A549 (cell line): ENCODE measurements at regions not wholly inside any gene's neighbourhood (a gene's known extent, or its start where the extent isn't known, plus 50 kb on each side); places are given as distances from the start of the nearest gene placed in this dataset.

Experiments used
- ATAC-seq, 2 experiments: fragments of 200-7000 bp in 1 of 2; fragments of >200 bp in 1 of 2; cut with Nextera tagmentation in 1 of 2; cut with Tn5 transposase in 1 of 2; 3 replicates each; pipeline versions ENCODE4 v1.8.0 to v1.9.1; 2018 to 2020; ENCODE audit warnings: mild to moderate bottlenecking in 1 of 2, moderate library complexity in 1 of 2
- CTCF ChIA-PET: fragments of 300-600 bp; sonication (Branson Sonifier 250); formaldehyde crosslinking; extraction: SDS; loops from one replicate; lab custom pipeline; 2021; ENCODE audit warnings: antibody characterized with exemption, inconsistent platforms; lab: Yijun Ruan, JAX
- POLR2A ChIA-PET: fragments of 350-600 bp; formaldehyde crosslinking; extraction: SDS; loops from one replicate; lab custom pipeline; 2021; ENCODE audit warnings: antibody characterized with exemption, inconsistent platforms; lab: Yijun Ruan, JAX
- DNase-seq, 2 experiments: peaks; one replicate each; pipeline versions ENCODE4 v3.0.0 to v3.0.0-alpha.2; 2011 to 2016; ENCODE audit warnings: low read depth in 1 of 2, low spot score in 1 of 2
- FAIRE-seq: peaks from 2 replicates; lab custom pipeline; 2011; peaks lifted over from hg19 to GRCh38; lab: Jason Lieb, UNC
- H3K27ac ChIP-seq, 2 experiments: fragments of >200 bp; sonication (Bioruptor Twin); formaldehyde crosslinking; 3 replicates each; pipeline ENCODE4 v1.5.1; 2016 to 2017
- H3K4me1 ChIP-seq: fragments of >200 bp; sonication (Bioruptor Twin); formaldehyde crosslinking; 3 replicates; pipeline ENCODE4 v1.6.1; 2016
- H3K4me2 ChIP-seq: fragments of >200 bp; sonication (Bioruptor Twin); formaldehyde crosslinking; 3 replicates; pipeline ENCODE4 v1.6.1; 2016
- H3K4me3 ChIP-seq: fragments of >200 bp; sonication (Bioruptor Twin); formaldehyde crosslinking; 3 replicates; pipeline ENCODE4 v1.5.1; 2016
- H3K9me3 ChIP-seq: fragments of >200 bp; sonication (Bioruptor Twin); formaldehyde crosslinking; 3 replicates; pipeline ENCODE4 v1.6.1; 2016
- BHLHE40 ChIP-seq: IDR thresholded peaks from 2 replicates; pipeline ENCODE4 v1.6.1; 2012; ENCODE audit warnings: low read depth, low read length, inconsistent platforms
- CBX8 ChIP-seq: fragments of 200-600 bp; sonication (generic); IDR thresholded peaks from 2 replicates; pipeline ENCODE4 v1.6.1; 2016
- CHD2 ChIP-seq: fragments of 150-350 bp; IDR thresholded peaks from 2 replicates; pipeline ENCODE4 v1.6.1; 2014; ENCODE audit warnings: low read length; ENCODE audit not compliant: partially characterized antibody
- EHF ChIP-seq: fragments of 250-450 bp; sonication (Bioruptor Pico); IDR thresholded peaks from 2 replicates; pipeline ENCODE4 v1.5.0; 2020; ENCODE audit warnings: mild to moderate bottlenecking
- EHMT2 ChIP-seq: fragments of 200-600 bp; sonication (generic); IDR thresholded peaks from 2 replicates; pipeline ENCODE4 v1.6.1; 2016; ENCODE audit warnings: antibody characterized with exemption, low read depth, mild to moderate bottlenecking, moderate library complexity
- FOSB ChIP-seq: fragments of 250-450 bp; sonication (Bioruptor Pico); IDR thresholded peaks from 2 replicates; pipeline ENCODE4 v1.5.0; 2020; ENCODE audit warnings: mild to moderate bottlenecking, moderate library complexity
- FOSL2 ChIP-seq, 2 experiments: fragments of 450-650 bp in 1 of 2; fragments of >200 bp in 1 of 2; sonication (Bioruptor Twin) in 1 of 2; formaldehyde crosslinking; IDR thresholded peaks; 2 replicates each; pipeline versions ENCODE4 v1.5.0 to v1.6.1; 2016 to 2020; ENCODE audit warnings: mild to moderate bottlenecking in 1 of 2, moderate library complexity in 1 of 2
- FOXS1 ChIP-seq: fragments of 250-450 bp; sonication (Bioruptor Pico); IDR thresholded peaks from 2 replicates; pipeline ENCODE4 v1.5.0; 2020; ENCODE audit warnings: mild to moderate bottlenecking, moderate library complexity
- GATA3 ChIP-seq: IDR thresholded peaks from 2 replicates; pipeline ENCODE4 v1.6.1; 2012; ENCODE audit warnings: borderline replicate concordance
- HOXA7 ChIP-seq: fragments of 250-450 bp; sonication (Bioruptor Pico); IDR thresholded peaks from 2 replicates; pipeline ENCODE4 v1.5.0; 2020; ENCODE audit warnings: mild to moderate bottlenecking, moderate library complexity
- HOXB13 ChIP-seq: fragments of 250-450 bp; sonication (Bioruptor Pico); IDR thresholded peaks from 2 replicates; pipeline ENCODE4 v1.5.0; 2020; ENCODE audit warnings: low read depth, mild to moderate bottlenecking, moderate library complexity
- HOXB5 ChIP-seq: fragments of 250-450 bp; sonication (Bioruptor Pico); IDR thresholded peaks from 2 replicates; pipeline ENCODE4 v1.5.0; 2020; ENCODE audit warnings: mild to moderate bottlenecking, moderate library complexity
- KDM1A ChIP-seq: fragments of 200-600 bp; sonication (generic); IDR thresholded peaks from 2 replicates; pipeline ENCODE4 v1.6.1; 2016; ENCODE audit warnings: low read depth, mild to moderate bottlenecking
- KDM5A ChIP-seq: fragments of 200-600 bp; sonication (generic); IDR thresholded peaks from 2 replicates; pipeline ENCODE4 v1.6.1; 2016; ENCODE audit warnings: antibody characterized with exemption, mild to moderate bottlenecking
- MAFK ChIP-seq: fragments of 450-650 bp; IDR thresholded peaks from 2 replicates; pipeline ENCODE4 v1.6.1; 2014; ENCODE audit not compliant: partially characterized antibody
- MAZ ChIP-seq: fragments of 150-350 bp; IDR thresholded peaks from 2 replicates; pipeline ENCODE4 v1.6.1; 2014; ENCODE audit warnings: antibody characterized with exemption, low read depth, low read length, borderline replicate concordance
- MYC ChIP-seq: IDR thresholded peaks from 2 replicates; pipeline ENCODE4 v1.6.1; 2012; ENCODE audit warnings: mild to moderate bottlenecking, inconsistent platforms, low read length, improper control_type of control experiment, borderline replicate concordance
- NFE2L2 ChIP-seq: fragments of 150-350 bp; conservative IDR thresholded peaks from 2 replicates; pipeline ENCODE4 v1.6.1; 2014; ENCODE audit warnings: low read length
- NR3C1 ChIP-seq: fragments of >200 bp; sonication (Bioruptor Twin); formaldehyde crosslinking; IDR thresholded peaks from 3 replicates; pipeline ENCODE4 v1.6.1; 2017
- RAD21 ChIP-seq, 2 experiments: fragments of >200 bp in 1 of 2; sonication (Bioruptor Twin) in 1 of 2; formaldehyde crosslinking in 1 of 2; IDR thresholded peaks in 1 of 2; conservative IDR thresholded peaks in 1 of 2; 2 replicates in 1 of 2; 3 replicates in 1 of 2; pipeline ENCODE4 v1.6.1; 2012 to 2018; ENCODE audit warnings: inconsistent platforms in 1 of 2
- RARB ChIP-seq: fragments of 250-450 bp; sonication (Bioruptor Pico); IDR thresholded peaks from 2 replicates; pipeline ENCODE4 v1.8.0; 2021; ENCODE audit warnings: mild to moderate bottlenecking, moderate library complexity
- RFX5 ChIP-seq: fragments of 450-650 bp; IDR thresholded peaks from 2 replicates; pipeline ENCODE4 v1.7.1; 2014; ENCODE audit warnings: antibody characterized with exemption, mild to moderate bottlenecking, moderate library complexity
- SREBF2 ChIP-seq: fragments of 450-650 bp; IDR thresholded peaks from 2 replicates; pipeline ENCODE4 v1.6.1; 2014; ENCODE audit warnings: mild to moderate bottlenecking, moderate library complexity
- TFCP2L1 ChIP-seq: fragments of 250-450 bp; sonication (Bioruptor Pico); IDR thresholded peaks from 2 replicates; pipeline ENCODE4 v1.5.0; 2021; ENCODE audit warnings: mild to moderate bottlenecking
- TP53 ChIP-seq: fragments of 250-450 bp; sonication (Bioruptor Pico); IDR thresholded peaks from 2 replicates; pipeline ENCODE4 v1.5.0; 2021; ENCODE audit warnings: mild to moderate bottlenecking, moderate library complexity
- WGBS: methylation state at CpG from one replicate; pipeline ENCODE4 v1.1.6; 2017; ENCODE audit errors: missing lambda C conversion rate; 5-methylcytosine and 5-hydroxymethylcytosine counted together
- TF ChIP-seq, protein P1 (sequence below): fragments of 250-450 bp; sonication (Bioruptor Pico); IDR thresholded peaks from 2 replicates; pipeline ENCODE4 v1.5.0; 2021; ENCODE audit warnings: mild to moderate bottlenecking, moderate library complexity, borderline replicate concordance
- TF ChIP-seq, protein P2 (sequence below): fragments of >200 bp; sonication (Bioruptor Twin); formaldehyde crosslinking; IDR thresholded peaks from 3 replicates; pipeline ENCODE4 v1.6.1; 2016
- TF ChIP-seq, protein P3 (sequence below): fragments of 250-450 bp; sonication (Bioruptor Pico); IDR thresholded peaks from 2 replicates; pipeline ENCODE4 v1.5.0; 2020; ENCODE audit warnings: low read depth, mild to moderate bottlenecking, moderate library complexity
- TF ChIP-seq, protein P4 (sequence below): fragments of 150-350 bp; IDR thresholded peaks from 2 replicates; pipeline ENCODE4 v1.6.1; 2014; ENCODE audit warnings: low read depth, mild to moderate bottlenecking, low read length
- TF ChIP-seq, protein P5 (sequence below): IDR thresholded peaks from 2 replicates; pipeline ENCODE4 v1.6.1; 2012

DNA sequence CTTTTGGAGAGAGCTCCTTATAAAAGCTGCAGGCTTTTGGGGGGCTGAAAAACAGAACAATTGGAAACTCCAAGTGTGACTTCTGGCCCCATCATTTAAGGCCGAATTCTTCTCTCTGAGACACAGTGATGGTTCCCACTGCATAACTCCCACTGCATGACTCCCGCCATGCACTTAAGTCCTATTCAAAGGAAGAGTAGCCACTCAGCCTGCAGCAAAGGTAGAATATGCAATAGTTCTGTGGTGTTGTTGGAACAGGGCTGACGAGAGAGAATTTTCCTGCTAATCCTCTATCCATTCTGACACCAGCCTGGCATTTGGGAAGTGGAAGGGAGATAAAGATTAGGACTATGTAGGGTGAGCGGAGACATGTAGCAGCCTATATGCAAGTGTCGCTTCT, 185.6 kb upstream of the ZNF462 start:
- H3K4me2 ChIP-seq: no peak overlapping the region
- FAIRE-seq: no peak
- WGBS: 51% methylated on average over 5 of the region's 5 CpGs

DNA sequence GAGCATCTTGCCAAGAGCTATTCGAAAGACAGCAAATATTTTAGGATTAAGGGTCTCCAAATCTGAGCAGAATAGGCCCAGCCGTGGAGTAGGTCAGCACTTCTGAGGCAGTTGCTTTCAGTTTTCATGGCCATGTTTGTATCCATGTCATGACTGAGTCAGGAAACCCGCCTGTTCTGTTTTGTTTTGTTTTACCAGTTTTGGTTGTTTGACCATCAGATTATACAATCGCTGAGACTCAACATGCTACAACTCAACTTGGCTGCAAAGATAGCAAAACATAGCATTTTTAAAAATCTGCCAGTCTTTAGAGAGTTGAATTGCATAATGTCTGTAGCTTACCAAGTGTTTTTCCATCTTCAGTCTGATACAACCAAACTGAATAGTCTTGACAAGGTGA, 185.1 kb upstream of the ZNF462 start:
- Histone ChIP-seq H3K4me2 (no peak overlapping the region), H3K4me3 (no peak overlapping the region), H3K27ac (no peak overlapping the region), H3K9me3 (no peaks in the 10 kb centered on the region), H3K4me1 (no peaks in the 10 kb centered on the region)
- DNase-seq: no peak
- ChIA-PET POLR2A (interaction anchor here (0.6 kb wide), 1 partner anchor 394 kb away, joined by 3 read pairs; no protein-coding TSS in a partner anchor), CTCF (no interaction called here)
- WGBS: 28% methylated on average over 4 of the region's 4 CpGs
- no peak for ATAC-seq
- FAIRE-seq: no peak
- TF ChIP-seq HOXB13 (CRISPR knock-in tag) (no peak), FOSL2 (IDR thresholded peaks at IDR 0.05) (no peak), FOSL2 (CRISPR knock-in tag; IDR thresholded peaks at IDR 0.05) (no peak), FOXS1 (CRISPR knock-in tag) (no peak), KDM1A (no peak), SREBF2 (no peak)

More for the DNA sequence above, 185.6 kb upstream of the ZNF462 start:
- ATAC-seq (no peak), DNase-seq (no peak)
- CTCF ChIA-PET: interaction anchor here (0.8 kb wide), 1 partner anchor 17 kb away, joined by 3 read pairs; no protein-coding TSS in a partner anchor
- Histone ChIP-seq H3K4me1 (no peaks in the 10 kb centered on the region), H3K9me3 (no peaks in the 10 kb centered on the region)
- POLR2A ChIA-PET: interaction anchor here (0.6 kb wide), 1 partner anchor 394 kb away, joined by 3 read pairs; no protein-coding TSS in a partner anchor
- TF ChIP-seq MYC (no peak), CHD2 (no peak), MAFK (no peak), TFCP2L1 (CRISPR knock-in tag) (no peak), FOSB (CRISPR knock-in tag) (no peak), BHLHE40 (no peak), HOXA7 (CRISPR knock-in tag) (no peak), RAD21 (conservative IDR thresholded peaks at IDR 0.05 in 1 of 2, IDR thresholded peaks at IDR 0.05 in 1 of 2) (no peak), FOSL2 (IDR thresholded peaks at IDR 0.05) (no peak), FOSL2 (CRISPR knock-in tag; IDR thresholded peaks at IDR 0.05) (no peak), RARB (CRISPR knock-in tag) (no peak), MAZ (no peak)
- TF ChIP-seq, protein P1, sequence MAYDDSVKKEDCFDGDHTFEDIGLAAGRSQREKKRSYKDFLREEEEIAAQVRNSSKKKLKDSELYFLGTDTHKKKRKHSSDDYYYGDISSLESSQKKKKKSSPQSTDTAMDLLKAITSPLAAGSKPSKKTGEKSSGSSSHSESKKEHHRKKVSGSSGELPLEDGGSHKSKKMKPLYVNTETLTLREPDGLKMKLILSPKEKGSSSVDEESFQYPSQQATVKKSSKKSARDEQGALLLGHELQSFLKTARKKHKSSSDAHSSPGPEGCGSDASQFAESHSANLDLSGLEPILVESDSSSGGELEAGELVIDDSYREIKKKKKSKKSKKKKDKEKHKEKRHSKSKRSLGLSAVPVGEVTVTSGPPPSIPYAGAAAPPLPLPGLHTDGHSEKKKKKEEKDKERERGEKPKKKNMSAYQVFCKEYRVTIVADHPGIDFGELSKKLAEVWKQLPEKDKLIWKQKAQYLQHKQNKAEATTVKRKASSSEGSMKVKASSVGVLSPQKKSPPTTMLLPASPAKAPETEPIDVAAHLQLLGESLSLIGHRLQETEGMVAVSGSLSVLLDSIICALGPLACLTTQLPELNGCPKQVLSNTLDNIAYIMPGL (CRISPR knock-in tag): no peak
- TF ChIP-seq, protein P2, sequence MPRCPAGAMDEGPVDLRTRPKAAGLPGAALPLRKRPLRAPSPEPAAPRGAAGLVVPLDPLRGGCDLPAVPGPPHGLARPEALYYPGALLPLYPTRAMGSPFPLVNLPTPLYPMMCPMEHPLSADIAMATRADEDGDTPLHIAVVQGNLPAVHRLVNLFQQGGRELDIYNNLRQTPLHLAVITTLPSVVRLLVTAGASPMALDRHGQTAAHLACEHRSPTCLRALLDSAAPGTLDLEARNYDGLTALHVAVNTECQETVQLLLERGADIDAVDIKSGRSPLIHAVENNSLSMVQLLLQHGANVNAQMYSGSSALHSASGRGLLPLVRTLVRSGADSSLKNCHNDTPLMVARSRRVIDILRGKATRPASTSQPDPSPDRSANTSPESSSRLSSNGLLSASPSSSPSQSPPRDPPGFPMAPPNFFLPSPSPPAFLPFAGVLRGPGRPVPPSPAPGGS: no peak
- TF ChIP-seq, protein P3, sequence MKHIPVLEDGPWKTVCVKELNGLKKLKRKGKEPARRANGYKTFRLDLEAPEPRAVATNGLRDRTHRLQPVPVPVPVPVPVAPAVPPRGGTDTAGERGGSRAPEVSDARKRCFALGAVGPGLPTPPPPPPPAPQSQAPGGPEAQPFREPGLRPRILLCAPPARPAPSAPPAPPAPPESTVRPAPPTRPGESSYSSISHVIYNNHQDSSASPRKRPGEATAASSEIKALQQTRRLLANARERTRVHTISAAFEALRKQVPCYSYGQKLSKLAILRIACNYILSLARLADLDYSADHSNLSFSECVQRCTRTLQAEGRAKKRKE: no peak
- TF ChIP-seq, all 56 proteins: peak for 0
- H3K4me3 ChIP-seq: no peak overlapping the region
- H3K27ac ChIP-seq: no peak overlapping the region

DNA sequence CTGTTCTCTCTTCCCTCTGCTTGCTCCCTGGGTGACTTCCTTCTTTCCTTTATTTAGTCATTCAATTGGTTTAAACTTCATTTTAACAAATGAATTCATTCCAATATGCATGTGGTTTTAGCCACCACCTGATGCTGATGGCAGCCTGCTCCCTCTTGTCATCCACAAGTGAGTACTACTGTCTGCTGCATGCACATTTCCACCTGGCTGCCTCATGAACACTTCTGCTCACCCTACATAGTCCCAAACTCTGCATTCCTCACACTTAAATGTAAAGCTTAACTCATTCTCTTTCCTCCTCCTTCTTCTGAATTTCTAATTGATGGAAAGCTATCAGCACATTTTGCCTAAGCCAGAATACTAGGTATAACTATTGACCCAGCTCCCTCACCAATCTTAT, 184.7 kb upstream of the ZNF462 start:
- ChIA-PET POLR2A (no interaction called here), CTCF (interaction anchor here (1.2 kb wide), 1 partner anchor 9 kb away, joined by 3 read pairs; no protein-coding TSS in a partner anchor)
- no peak overlapping the region for H3K27ac ChIP-seq
- TF ChIP-seq TFCP2L1 (CRISPR knock-in tag) (no peak), GATA3 (no peak), KDM5A (no peak), NFE2L2 (no peak), EHF (no peak), TP53 (no peak), EHMT2 (no peak), NR3C1 (no peak), FOSB (CRISPR knock-in tag) (no peak), HOXB5 (CRISPR knock-in tag) (no peak), MAZ (no peak), MAFK (no peak), BHLHE40 (no peak), RFX5 (no peak), FOSL2 (IDR thresholded peaks at IDR 0.05) (no peak), FOSL2 (CRISPR knock-in tag; IDR thresholded peaks at IDR 0.05) (no peak), CBX8 (no peak)
- TF ChIP-seq, protein P4, sequence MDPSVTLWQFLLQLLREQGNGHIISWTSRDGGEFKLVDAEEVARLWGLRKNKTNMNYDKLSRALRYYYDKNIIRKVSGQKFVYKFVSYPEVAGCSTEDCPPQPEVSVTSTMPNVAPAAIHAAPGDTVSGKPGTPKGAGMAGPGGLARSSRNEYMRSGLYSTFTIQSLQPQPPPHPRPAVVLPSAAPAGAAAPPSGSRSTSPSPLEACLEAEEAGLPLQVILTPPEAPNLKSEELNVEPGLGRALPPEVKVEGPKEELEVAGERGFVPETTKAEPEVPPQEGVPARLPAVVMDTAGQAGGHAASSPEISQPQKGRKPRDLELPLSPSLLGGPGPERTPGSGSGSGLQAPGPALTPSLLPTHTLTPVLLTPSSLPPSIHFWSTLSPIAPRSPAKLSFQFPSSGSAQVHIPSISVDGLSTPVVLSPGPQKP: no peak
- TF ChIP-seq, protein P5, sequence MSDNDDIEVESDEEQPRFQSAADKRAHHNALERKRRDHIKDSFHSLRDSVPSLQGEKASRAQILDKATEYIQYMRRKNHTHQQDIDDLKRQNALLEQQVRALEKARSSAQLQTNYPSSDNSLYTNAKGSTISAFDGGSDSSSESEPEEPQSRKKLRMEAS: no peak
- ATAC-seq (no peak), DNase-seq (no peak), FAIRE-seq (no peak)
- H3K9me3 ChIP-seq: no peaks in the 10 kb centered on the region
- H3K4me3 ChIP-seq: no peak overlapping the region
- H3K4me2 ChIP-seq: no peak overlapping the region
- H3K4me1 ChIP-seq: no peaks in the 10 kb centered on the region
